HuH-7 (cell line): ENCODE measurements at regions not wholly inside any gene's neighbourhood (a gene's known extent, or its start where the extent isn't known, plus 50 kb on each side); places are given as distances from the start of the nearest gene placed in this dataset.

Experiments used
- DNase-seq: peaks from one replicate; pipeline ENCODE4 v3.0.0; 2011; ENCODE audit warnings: low spot score

GRCh38 chr12:111310076-111310870, 58.6 kb downstream of the PHETA1 start:
- DNase-seq: no peak

- DNase-seq: no peak
Observed at GRCh38 chr12:111309584-111309983, 59.3 kb downstream of the PHETA1 start.

- no peak for DNase-seq
Observed at GRCh38 chr12:111308473-111308872, 60.4 kb downstream of the PHETA1 start.

GRCh38 chr12:111304642-111305071, 64.2 kb downstream of the PHETA1 start:
- peak; percentile 58 for DNase-seq

- no peak for DNase-seq
Observed at GRCh38 chr12:111303531-111303930, 65.4 kb downstream of the PHETA1 start.

GRCh38 chr12:111298582-111299436, 70.1 kb downstream of the PHETA1 start:
- peak; percentile 80 for DNase-seq

GRCh38 chr12:111297703-111298426, 71.0 kb downstream of the PHETA1 start:
- DNase-seq: no peak

- no peak for DNase-seq
Observed at GRCh38 chr12:111296906-111297463, 71.9 kb downstream of the PHETA1 start.

- no peak for DNase-seq
Observed at GRCh38 chr12:111295176-111295575, 73.7 kb downstream of the PHETA1 start.

GRCh38 chr12:111293266-111294009, 75.5 kb downstream of the PHETA1 start:
- DNase-seq: no peak

GRCh38 chr12:111291357-111291756, 77.5 kb downstream of the PHETA1 start:
- no peak for DNase-seq

- DNase-seq: no peak
Observed at GRCh38 chr12:111288771-111289170, 80.1 kb downstream of the PHETA1 start.

GRCh38 chr12:111287125-111287900, 81.6 kb downstream of the PHETA1 start:
- no peak for DNase-seq

- DNase-seq: no peak
Observed at GRCh38 chr12:111285200-111285599, 83.7 kb downstream of the PHETA1 start.

- no peak for DNase-seq
Observed at GRCh38 chr12:111284709-111285108, 84.2 kb downstream of the PHETA1 start.

GRCh38 chr12:111283966-111284365, 84.9 kb downstream of the PHETA1 start:
- DNase-seq: no peak

GRCh38 chr12:111283521-111283920, 85.4 kb downstream of the PHETA1 start:
- DNase-seq: no peak

GRCh38 chr12:111277570-111277969, 91.3 kb downstream of the PHETA1 start:
- no peak for DNase-seq

- no peak for DNase-seq
Observed at GRCh38 chr12:111276146-111276545, 92.7 kb downstream of the PHETA1 start.

GRCh38 chr12:111275308-111275707, 93.6 kb downstream of the PHETA1 start:
- DNase-seq: no peak

GRCh38 chr12:111274777-111275176, 94.1 kb downstream of the PHETA1 start:
- peak; percentile 38 for DNase-seq
